GM12864 (cell line): ENCODE measurements at regions not wholly inside any gene's neighbourhood (a gene's known extent, or its start where the extent isn't known, plus 50 kb on each side); places are given as distances from the start of the nearest gene placed in this dataset.

Experiments
- DNase-seq: peaks from one replicate; pipeline ENCODE4 v3.0.0-alpha.2; 2011; ENCODE audit warnings: low read depth
- H3K4me3 ChIP-seq: 2 replicates; pipeline ENCODE4 v1.5.1; 2011; ENCODE audit warnings: mild to moderate bottlenecking, low read depth, low read length, control low read depth
- TF ChIP-seq, protein P1 (sequence below): IDR thresholded peaks from 2 replicates; pipeline ENCODE4 v1.5.1; 2011; ENCODE audit warnings: low read depth, mild to moderate bottlenecking, moderate library complexity, low read length, control low read depth, inconsistent platforms; ENCODE audit errors: missing control alignments

DNA sequence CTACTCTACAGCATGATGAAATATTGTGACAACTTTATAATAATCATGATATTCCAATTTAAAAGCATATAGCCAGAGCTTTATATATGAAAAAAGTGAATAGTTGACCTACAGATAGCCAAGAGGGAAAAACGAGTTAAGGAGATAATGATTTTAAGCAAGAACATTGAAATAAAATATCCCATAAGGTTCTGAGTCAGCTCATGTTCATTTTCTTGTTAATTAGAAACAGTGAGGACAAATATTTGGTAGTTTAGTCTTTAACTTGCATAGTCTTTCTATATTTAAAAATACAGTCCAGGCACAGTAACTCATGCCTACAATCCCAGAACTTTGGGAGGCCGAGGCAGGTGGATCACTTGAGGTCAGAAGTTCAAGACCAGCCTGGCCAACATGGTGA lies 55.8 kb upstream of the CDH6 start:
- TF ChIP-seq, protein P1, sequence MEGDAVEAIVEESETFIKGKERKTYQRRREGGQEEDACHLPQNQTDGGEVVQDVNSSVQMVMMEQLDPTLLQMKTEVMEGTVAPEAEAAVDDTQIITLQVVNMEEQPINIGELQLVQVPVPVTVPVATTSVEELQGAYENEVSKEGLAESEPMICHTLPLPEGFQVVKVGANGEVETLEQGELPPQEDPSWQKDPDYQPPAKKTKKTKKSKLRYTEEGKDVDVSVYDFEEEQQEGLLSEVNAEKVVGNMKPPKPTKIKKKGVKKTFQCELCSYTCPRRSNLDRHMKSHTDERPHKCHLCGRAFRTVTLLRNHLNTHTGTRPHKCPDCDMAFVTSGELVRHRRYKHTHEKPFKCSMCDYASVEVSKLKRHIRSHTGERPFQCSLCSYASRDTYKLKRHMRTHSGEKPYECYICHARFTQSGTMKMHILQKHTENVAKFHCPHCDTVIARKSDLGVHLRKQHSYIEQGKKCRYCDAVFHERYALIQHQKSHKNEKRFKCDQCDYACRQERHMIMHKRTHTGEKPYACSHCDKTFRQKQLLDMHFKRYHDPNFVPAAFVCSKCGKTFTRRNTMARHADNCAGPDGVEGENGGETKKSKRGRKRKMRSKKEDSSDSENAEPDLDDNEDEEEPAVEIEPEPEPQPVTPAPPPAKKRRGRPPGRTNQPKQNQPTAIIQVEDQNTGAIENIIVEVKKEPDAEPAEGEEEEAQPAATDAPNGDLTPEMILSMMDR, result no peak
- no peak for DNase-seq
- H3K4me3 ChIP-seq, result no peak overlapping the region

DNA sequence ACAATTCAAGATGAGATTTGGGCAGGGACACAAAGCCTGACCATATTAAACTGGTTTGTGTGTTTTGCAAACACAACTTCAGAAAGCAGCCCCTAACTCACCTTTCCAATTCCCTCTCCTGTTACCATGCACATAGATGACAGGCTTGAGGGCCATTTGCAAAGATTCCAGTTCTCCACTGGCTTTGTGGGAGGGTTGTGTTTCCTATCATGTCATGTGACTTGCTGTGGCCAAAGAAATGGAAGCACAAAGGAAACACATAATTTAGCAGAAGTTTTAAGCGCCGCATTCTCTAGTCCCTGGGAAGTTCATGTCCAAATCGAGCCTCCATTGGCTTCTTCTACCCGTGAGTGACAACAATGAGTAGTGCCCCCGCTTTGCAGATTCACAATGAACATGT lies 57.9 kb upstream of the CDH6 start:
- DNase-seq, result no peak
- H3K4me3 ChIP-seq, result no peak overlapping the region
- TF ChIP-seq, protein P1, result no peak

DNA sequence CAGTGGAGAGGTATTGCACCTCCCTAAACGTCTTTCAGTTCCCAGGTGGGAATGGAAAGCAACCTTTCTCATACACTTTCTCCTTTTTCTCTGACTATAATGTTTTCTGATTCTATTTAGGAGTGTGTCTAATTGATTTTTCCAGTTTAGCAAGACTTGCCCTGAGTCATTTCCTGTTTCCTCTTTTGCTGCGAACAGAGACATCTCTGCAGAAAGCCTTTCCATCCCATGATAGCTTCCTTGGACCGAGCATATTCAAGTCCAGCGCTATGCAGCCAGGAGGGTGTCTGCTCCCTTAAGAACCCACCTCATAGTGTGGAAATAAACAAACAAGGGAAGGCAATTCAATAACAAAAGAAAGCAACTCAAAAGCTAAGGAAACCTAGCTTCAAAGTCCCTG lies 60.0 kb upstream of the CDH6 start:
- TF ChIP-seq, protein P1, result no peak
- DNase-seq, result no peak
- no peak overlapping the region for H3K4me3 ChIP-seq

DNA sequence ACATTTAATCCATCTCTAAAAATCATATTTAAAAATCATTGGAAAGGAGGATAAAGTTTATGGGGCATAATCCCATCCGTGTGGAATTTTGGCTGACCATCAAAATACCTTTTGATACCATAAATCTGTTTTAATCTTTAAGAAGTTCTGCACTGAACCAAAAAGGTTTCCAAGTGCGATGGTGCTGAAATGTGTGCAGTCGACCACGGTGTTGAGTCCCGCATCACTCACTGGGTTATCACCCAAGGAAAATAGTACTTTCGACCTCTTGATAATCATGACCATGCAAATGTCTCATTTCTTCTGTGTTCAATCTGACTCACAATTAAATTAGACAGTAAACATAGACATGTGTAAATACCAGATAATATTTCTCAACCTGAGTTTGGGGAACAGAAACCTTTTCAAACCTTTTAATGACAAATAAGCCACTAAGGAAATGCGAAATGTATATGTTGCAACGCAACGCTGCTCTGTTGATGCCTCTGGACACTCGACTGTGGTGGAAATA lies 62.0 kb upstream of the CDH6 start:
- H3K4me3 ChIP-seq, result no peak overlapping the region
- TF ChIP-seq, protein P1, result no peak
- no peak for DNase-seq

DNA sequence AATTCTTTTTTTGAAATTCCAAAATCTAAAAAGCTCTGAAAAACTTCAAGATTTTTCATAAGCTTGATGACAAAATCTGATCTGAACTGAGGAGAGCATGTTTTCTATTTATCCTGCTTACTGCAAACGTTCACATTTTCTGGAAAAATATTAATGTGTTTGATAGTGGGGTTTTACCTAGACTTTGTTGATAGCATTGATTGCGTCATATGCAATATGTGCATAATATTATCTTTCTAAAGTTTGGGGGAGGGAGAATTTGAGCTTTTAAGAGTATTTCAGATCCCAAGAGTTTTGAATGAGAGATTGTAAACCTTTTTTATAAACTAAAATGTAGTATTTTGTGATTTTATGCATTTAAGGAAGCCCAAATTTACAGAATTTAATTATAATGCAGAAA lies 62.8 kb upstream of the CDH6 start:
- no peak overlapping the region for H3K4me3 ChIP-seq
- DNase-seq, result no peak
- TF ChIP-seq, protein P1, result no peak

DNA sequence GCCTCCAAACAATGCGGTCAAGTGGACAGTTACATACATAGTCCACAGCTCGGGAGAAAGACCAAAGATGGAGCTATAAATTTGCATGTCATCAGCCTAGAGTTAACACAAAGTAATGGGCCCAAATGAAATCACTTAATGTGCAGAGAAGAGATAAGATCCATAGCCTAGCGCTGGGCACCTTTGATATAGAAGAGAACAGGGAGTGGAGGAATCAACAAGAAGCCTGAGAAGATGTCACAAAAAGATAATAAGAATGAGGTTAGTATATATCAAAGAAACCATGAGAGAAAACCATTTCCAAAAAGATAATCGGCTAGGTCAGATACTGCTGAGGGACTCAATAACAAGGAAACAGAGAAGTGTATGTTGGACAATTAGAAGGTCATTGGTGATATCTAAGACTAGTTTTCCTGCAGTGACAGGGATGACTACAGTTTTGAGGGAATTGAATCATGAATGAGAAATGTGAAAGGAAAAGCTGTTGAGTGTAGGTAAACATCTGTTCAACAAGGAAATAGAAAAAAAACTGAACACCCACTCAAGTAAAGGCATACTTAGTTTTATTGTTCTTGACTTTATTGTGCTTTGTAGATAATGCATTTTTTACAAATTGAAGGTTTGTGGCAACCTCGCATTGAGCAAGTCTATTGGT lies 68.7 kb upstream of the CDH6 start:
- TF ChIP-seq, protein P1, result no peak
- no peak overlapping the region for H3K4me3 ChIP-seq
- no peak for DNase-seq

DNA sequence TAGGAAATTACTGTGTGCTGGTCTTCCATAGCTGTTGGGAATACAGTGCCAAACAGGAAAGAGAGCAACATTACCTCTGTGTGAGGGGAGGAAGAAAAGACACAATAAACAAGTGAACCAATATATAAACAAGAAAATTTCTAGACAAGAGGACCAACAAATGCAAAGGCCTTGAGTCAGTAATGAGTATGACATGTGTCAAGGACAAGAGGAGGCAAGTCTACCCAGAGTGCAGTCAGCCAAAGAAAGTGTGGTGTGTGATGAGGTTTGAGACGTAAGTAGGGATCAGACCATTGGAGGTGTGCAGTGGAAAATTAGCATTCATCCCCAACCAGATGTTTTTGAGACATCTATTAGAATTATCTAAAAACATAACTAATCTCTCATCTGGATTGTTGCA lies 69.5 kb upstream of the CDH6 start:
- H3K4me3 ChIP-seq, result no peak overlapping the region
- TF ChIP-seq, protein P1, result no peak
- DNase-seq, result no peak
